ENCODE measurements at regions not wholly inside any gene's neighbourhood (a gene's known extent, or its start where the extent isn't known, plus 50 kb on each side); places are given as distances from the start of the nearest gene placed in this dataset.

DNA sequence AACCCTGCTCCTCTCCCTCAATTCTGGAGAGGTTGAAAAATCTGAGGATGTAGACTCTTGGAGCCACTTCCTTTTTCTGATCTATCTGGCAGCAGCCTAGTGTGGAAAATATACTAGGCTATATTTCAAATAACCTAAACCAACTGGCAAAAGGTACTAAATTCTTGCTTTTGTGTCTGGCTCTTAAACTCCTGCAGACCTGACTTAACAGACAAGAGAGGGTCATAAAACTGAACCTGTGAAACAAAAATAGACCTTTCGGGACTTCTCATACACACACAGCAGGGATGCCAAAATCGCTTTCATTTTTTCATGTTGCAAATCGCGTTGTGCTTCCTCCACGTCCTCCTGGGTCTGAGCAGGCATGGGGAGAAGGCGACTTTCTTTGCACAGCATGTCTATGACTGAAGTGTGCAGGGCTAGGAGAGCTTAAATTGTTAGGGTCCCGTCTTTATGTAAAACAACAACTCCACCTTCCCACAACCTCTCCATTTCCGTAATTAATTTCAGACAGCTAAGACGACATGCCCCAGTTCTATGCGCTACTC is 520.7 kb upstream of the PSMD7 start:
- 76% methylated on average over 6 of the region's 10 CpGs for WGBS
- Histone ChIP-seq H3K23ac (ENCODE audit: low read length in 2 of 2) (no peak overlapping the region), H3K27me3 (ENCODE audit: control insufficient read depth in 1 of 2, insufficient read depth in 1 of 2, low read length in 2 of 2) (no peaks in the 10 kb centered on the region), H2BK120ac (ENCODE audit: low read depth, low read length) (no peak overlapping the region), H2BK5ac (ENCODE audit: low read depth, low read length, poor library complexity, severe bottlenecking) (no peak overlapping the region), H2AFZ (ENCODE audit: low read depth, low read length) (no peak overlapping the region), H3K9ac (ENCODE audit: low read length) (peak overlapping the region; percentile 24), H3K79me1 (replicated peaks; ENCODE audit: low read length, poor library complexity, severe bottlenecking) (no peaks in the 10 kb centered on the region), H3K4me1 (ENCODE audit: control insufficient read depth, insufficient read depth, low read depth, low read length) (no peaks in the 10 kb centered on the region), H3K18ac (ENCODE audit: low read depth in 1 of 2, low read length in 2 of 2) (no peak overlapping the region), H3K14ac (ENCODE audit: low read length in 2 of 2) (no peak overlapping the region), H3K4me3 (ENCODE audit: insufficient read depth in 1 of 2, low read depth in 1 of 2, low read length in 2 of 2) (peak overlapping the region in 1 of 2 experiments; percentile 67), H3K9me3 (ENCODE audit: control insufficient read depth, low read length) (no peaks in the 10 kb centered on the region), H3K4me2 (ENCODE audit: low read length, poor library complexity, severe bottlenecking) (no peak overlapping the region), H4K91ac (ENCODE audit: low read length) (no peak overlapping the region), H3K27ac (ENCODE audit: low read length, poor library complexity, severe bottlenecking) (no peak overlapping the region), H2BK15ac (ENCODE audit: low read depth, poor library complexity, severe bottlenecking) (no peak overlapping the region), H3K4ac (ENCODE audit: low read depth in 1 of 2, low read length in 2 of 2) (no peak overlapping the region), H4K8ac (ENCODE audit: low read length) (no peak overlapping the region), H2AK5ac (ENCODE audit: low read length, severe bottlenecking) (no peak overlapping the region), H3K36me3 (ENCODE audit: control insufficient read depth in 1 of 2, insufficient read depth in 2 of 2, low read depth in 1 of 2, low read length in 2 of 2) (no peaks in the 10 kb centered on the region), H2BK12ac (ENCODE audit: low read length in 2 of 2) (no peak overlapping the region)
- DNase-seq, result no peak

DNA sequence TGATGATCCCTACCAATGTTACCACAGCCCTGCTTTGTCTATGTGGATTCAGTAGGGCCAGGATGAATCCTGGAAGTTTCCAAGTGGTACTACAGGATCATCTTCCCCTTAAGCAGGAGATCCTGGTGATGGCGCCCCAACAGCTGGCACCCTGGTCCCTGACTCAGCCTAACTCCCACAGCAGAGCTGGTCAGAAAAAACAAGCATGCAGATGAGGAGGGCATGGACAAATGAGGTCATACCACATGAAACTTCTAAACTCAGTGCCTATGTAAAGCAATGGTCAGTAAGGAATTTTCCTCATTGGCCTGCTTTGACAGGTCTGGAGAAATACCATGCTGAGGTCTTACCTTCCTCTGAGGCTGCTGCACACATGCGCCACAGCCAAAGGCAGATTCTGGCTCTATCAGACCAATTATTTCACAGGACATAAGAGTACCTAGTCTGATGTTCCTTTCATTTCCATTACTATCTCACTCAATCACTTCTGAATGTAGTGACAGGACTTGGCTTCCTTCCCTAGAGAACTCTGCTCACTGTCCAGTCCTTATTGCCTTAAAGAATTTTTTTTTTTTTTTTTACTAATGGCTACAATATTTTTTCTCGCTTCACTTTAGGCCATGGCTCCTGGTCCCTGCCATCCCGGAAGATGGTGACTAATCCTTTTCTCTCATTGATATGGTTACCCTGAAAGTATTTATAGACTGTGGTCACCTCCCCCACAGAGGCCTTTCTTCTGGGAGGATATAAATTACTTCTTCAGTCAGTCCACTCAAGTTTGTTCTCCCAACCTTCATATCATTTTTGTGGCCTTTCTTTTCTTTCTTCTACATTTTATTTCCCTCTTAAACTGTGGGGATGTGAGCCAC is 525.2 kb upstream of the PSMD7 start:
- Histone ChIP-seq H3K36me3 (ENCODE audit: control insufficient read depth in 1 of 2, insufficient read depth in 2 of 2, low read depth in 1 of 2, low read length in 2 of 2) (no peaks in the 10 kb centered on the region), H3K27me3 (ENCODE audit: control insufficient read depth in 1 of 2, insufficient read depth in 1 of 2, low read length in 2 of 2) (no peaks in the 10 kb centered on the region), H2AFZ (ENCODE audit: low read depth, low read length) (no peak overlapping the region), H2BK5ac (ENCODE audit: low read depth, low read length, poor library complexity, severe bottlenecking) (no peak overlapping the region), H2BK15ac (ENCODE audit: low read depth, poor library complexity, severe bottlenecking) (no peak overlapping the region), H2BK12ac (ENCODE audit: low read length in 2 of 2) (no peak overlapping the region), H3K4ac (ENCODE audit: low read depth in 1 of 2, low read length in 2 of 2) (no peak overlapping the region), H3K27ac (ENCODE audit: low read length, poor library complexity, severe bottlenecking) (no peak overlapping the region), H3K9ac (ENCODE audit: low read length) (no peak overlapping the region), H2AK5ac (ENCODE audit: low read length, severe bottlenecking) (no peak overlapping the region), H3K18ac (ENCODE audit: low read depth in 1 of 2, low read length in 2 of 2) (no peak overlapping the region), H3K4me1 (ENCODE audit: control insufficient read depth, insufficient read depth, low read depth, low read length) (no peaks in the 10 kb centered on the region), H3K79me1 (replicated peaks; ENCODE audit: low read length, poor library complexity, severe bottlenecking) (no peaks in the 10 kb centered on the region), H3K14ac (ENCODE audit: low read length in 2 of 2) (no peak overlapping the region), H4K91ac (ENCODE audit: low read length) (no peak overlapping the region), H3K4me3 (ENCODE audit: insufficient read depth in 1 of 2, low read depth in 1 of 2, low read length in 2 of 2) (no peak overlapping the region), H3K23ac (ENCODE audit: low read length in 2 of 2) (no peak overlapping the region), H4K8ac (ENCODE audit: low read length) (no peak overlapping the region), H3K9me3 (ENCODE audit: control insufficient read depth, low read length) (no peaks in the 10 kb centered on the region), H2BK120ac (ENCODE audit: low read depth, low read length) (no peak overlapping the region), H3K4me2 (ENCODE audit: low read length, poor library complexity, severe bottlenecking) (no peak overlapping the region)
- 81% methylated on average over 4 of the region's 4 CpGs for WGBS
- DNase-seq, result no peak

DNA sequence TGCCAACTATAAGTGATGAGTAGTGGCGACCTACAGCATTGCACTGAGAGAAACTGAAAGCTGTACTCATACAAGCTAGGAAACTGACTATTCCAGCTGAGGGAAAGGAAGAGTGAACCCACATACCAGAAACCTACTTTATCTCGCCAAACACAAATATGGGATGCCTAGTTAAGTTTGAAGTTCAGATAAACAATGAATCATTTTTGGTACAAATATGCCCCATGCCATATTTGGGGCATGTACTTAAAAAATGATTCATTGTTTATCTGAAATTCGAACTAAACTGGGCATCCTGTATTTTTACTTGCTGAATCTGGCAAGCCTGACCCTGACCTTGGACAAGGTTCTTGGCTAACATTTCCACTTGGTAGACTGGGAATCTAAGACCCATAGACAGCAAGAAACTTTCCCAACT is 527.8 kb upstream of the PSMD7 start:
- H2BK5ac ChIP-seq (ENCODE audit: low read depth, low read length, poor library complexity, severe bottlenecking), result no peak overlapping the region
- no peak overlapping the region for H3K18ac ChIP-seq (ENCODE audit: low read depth in 1 of 2, low read length in 2 of 2)
- WGBS, result 33% methylated on average over 2 of the region's 3 CpGs
- no peak overlapping the region for H3K27ac ChIP-seq (ENCODE audit: low read length, poor library complexity, severe bottlenecking)
- H2BK120ac ChIP-seq (ENCODE audit: low read depth, low read length), result no peak overlapping the region
- no peaks in the 10 kb centered on the region for H3K9me3 ChIP-seq (ENCODE audit: control insufficient read depth, low read length)
- no peaks in the 10 kb centered on the region for H3K36me3 ChIP-seq (ENCODE audit: control insufficient read depth in 1 of 2, insufficient read depth in 2 of 2, low read depth in 1 of 2, low read length in 2 of 2)
- H3K4me3 ChIP-seq (ENCODE audit: insufficient read depth in 1 of 2, low read depth in 1 of 2, low read length in 2 of 2), result no peak overlapping the region
- no peak overlapping the region for H3K9ac ChIP-seq (ENCODE audit: low read length)
- no peak overlapping the region for H2BK12ac ChIP-seq (ENCODE audit: low read length in 2 of 2)
- H3K14ac ChIP-seq (ENCODE audit: low read length in 2 of 2), result no peak overlapping the region
- H2AK5ac ChIP-seq (ENCODE audit: low read length, severe bottlenecking), result no peak overlapping the region
- H2AFZ ChIP-seq (ENCODE audit: low read depth, low read length), result no peak overlapping the region
- no peak for DNase-seq
- H3K79me1 ChIP-seq (replicated peaks; ENCODE audit: low read length, poor library complexity, severe bottlenecking), result no peaks in the 10 kb centered on the region
- no peak overlapping the region for H2BK15ac ChIP-seq (ENCODE audit: low read depth, poor library complexity, severe bottlenecking)
- H4K91ac ChIP-seq (ENCODE audit: low read length), result no peak overlapping the region
- no peak overlapping the region for H3K4ac ChIP-seq (ENCODE audit: low read depth in 1 of 2, low read length in 2 of 2)
- H3K27me3 ChIP-seq (ENCODE audit: control insufficient read depth in 1 of 2, insufficient read depth in 1 of 2, low read length in 2 of 2), result no peaks in the 10 kb centered on the region
- H3K23ac ChIP-seq (ENCODE audit: low read length in 2 of 2), result no peak overlapping the region
- no peaks in the 10 kb centered on the region for H3K4me1 ChIP-seq (ENCODE audit: control insufficient read depth, insufficient read depth, low read depth, low read length)
- no peak overlapping the region for H3K4me2 ChIP-seq (ENCODE audit: low read length, poor library complexity, severe bottlenecking)
- no peak overlapping the region for H4K8ac ChIP-seq (ENCODE audit: low read length)

DNA sequence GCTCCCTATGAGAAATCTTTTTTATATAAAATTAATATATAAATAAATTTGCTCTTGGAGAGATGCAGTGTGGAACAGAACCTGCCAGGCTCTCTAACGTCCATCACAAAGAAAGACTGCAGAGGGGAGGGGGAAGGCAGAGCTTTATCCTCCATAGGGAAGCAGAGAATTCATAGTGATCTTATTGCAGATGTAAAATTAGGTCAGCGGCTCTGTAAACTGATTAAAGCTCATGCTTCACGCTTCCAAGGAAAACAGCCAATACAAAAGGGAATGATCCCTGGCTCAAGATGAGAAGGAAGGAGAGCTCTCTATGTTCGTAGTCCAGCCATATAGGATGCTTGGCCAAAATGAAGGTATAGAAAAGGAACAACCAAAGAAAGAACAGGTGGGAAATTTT is 532.3 kb upstream of the PSMD7 start:
- H3K79me1 ChIP-seq (replicated peaks; ENCODE audit: low read length, poor library complexity, severe bottlenecking), result no peaks in the 10 kb centered on the region
- no peak overlapping the region for H3K4ac ChIP-seq (ENCODE audit: low read depth in 1 of 2, low read length in 2 of 2)
- H3K4me1 ChIP-seq (ENCODE audit: control insufficient read depth, insufficient read depth, low read depth, low read length), result no peaks in the 10 kb centered on the region
- H3K4me3 ChIP-seq (ENCODE audit: insufficient read depth in 1 of 2, low read depth in 1 of 2, low read length in 2 of 2), result no peak overlapping the region
- no peak overlapping the region for H2BK120ac ChIP-seq (ENCODE audit: low read depth, low read length)
- H4K8ac ChIP-seq (ENCODE audit: low read length), result no peak overlapping the region
- H4K91ac ChIP-seq (ENCODE audit: low read length), result no peak overlapping the region
- no peak overlapping the region for H3K14ac ChIP-seq (ENCODE audit: low read length in 2 of 2)
- no peak overlapping the region for H2AFZ ChIP-seq (ENCODE audit: low read depth, low read length)
- H3K36me3 ChIP-seq (ENCODE audit: control insufficient read depth in 1 of 2, insufficient read depth in 2 of 2, low read depth in 1 of 2, low read length in 2 of 2), result no peaks in the 10 kb centered on the region
- WGBS, result 83% methylated on average over 4 of the region's 4 CpGs
- H2BK5ac ChIP-seq (ENCODE audit: low read depth, low read length, poor library complexity, severe bottlenecking), result no peak overlapping the region
- H3K9me3 ChIP-seq (ENCODE audit: control insufficient read depth, low read length), result peaks cover 5% of the 10 kb centered on the region
- DNase-seq, result no peak
- H3K18ac ChIP-seq (ENCODE audit: low read depth in 1 of 2, low read length in 2 of 2), result no peak overlapping the region
- H3K23ac ChIP-seq (ENCODE audit: low read length in 2 of 2), result no peak overlapping the region
- H2BK12ac ChIP-seq (ENCODE audit: low read length in 2 of 2), result no peak overlapping the region
- no peak overlapping the region for H2AK5ac ChIP-seq (ENCODE audit: low read length, severe bottlenecking)
- H3K4me2 ChIP-seq (ENCODE audit: low read length, poor library complexity, severe bottlenecking), result no peak overlapping the region
- no peaks in the 10 kb centered on the region for H3K27me3 ChIP-seq (ENCODE audit: control insufficient read depth in 1 of 2, insufficient read depth in 1 of 2, low read length in 2 of 2)
- H3K27ac ChIP-seq (ENCODE audit: low read length, poor library complexity, severe bottlenecking), result no peak overlapping the region
- no peak overlapping the region for H2BK15ac ChIP-seq (ENCODE audit: low read depth, poor library complexity, severe bottlenecking)
- H3K9ac ChIP-seq (ENCODE audit: low read length), result no peak overlapping the region

All from mesenchymal stem cell (in vitro differentiated cells and primary cell).